ENCODE measurements at regions not wholly inside any gene's neighbourhood (a gene's known extent, or its start where the extent isn't known, plus 50 kb on each side); places are given as distances from the start of the nearest gene placed in this dataset.

- TF ChIP-seq, protein P1, sequence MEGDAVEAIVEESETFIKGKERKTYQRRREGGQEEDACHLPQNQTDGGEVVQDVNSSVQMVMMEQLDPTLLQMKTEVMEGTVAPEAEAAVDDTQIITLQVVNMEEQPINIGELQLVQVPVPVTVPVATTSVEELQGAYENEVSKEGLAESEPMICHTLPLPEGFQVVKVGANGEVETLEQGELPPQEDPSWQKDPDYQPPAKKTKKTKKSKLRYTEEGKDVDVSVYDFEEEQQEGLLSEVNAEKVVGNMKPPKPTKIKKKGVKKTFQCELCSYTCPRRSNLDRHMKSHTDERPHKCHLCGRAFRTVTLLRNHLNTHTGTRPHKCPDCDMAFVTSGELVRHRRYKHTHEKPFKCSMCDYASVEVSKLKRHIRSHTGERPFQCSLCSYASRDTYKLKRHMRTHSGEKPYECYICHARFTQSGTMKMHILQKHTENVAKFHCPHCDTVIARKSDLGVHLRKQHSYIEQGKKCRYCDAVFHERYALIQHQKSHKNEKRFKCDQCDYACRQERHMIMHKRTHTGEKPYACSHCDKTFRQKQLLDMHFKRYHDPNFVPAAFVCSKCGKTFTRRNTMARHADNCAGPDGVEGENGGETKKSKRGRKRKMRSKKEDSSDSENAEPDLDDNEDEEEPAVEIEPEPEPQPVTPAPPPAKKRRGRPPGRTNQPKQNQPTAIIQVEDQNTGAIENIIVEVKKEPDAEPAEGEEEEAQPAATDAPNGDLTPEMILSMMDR (IDR thresholded peaks at IDR 0.05): no peak
- no peak for TF ChIP-seq POLR2A (IDR thresholded peaks at IDR 0.05)
These were observed 1239.2 kb downstream of the REEP3 start for GRCh38 chr10:64760371-64760770.

Data from Peyer's patch (tissue), 4 donors.